OCI-LY7 (cell line): ENCODE measurements at regions not wholly inside any gene's neighbourhood (a gene's known extent, or its start where the extent isn't known, plus 50 kb on each side); places are given as distances from the start of the nearest gene placed in this dataset.
A peak's percentile ranks its signal among the peaks of the same experiment; 100 is the strongest.

ENCODE experiments used
- BruUV-seq: library from RNA; stranded (reverse); fragments of 400-500 nt; replicated peaks from 2 replicates; lab custom pipeline; 2021; lab: Mats Ljungman, UMichigan
- CTCF ChIA-PET: fragments of 300-600 bp; sonication (Branson Sonifier 250); formaldehyde crosslinking; loops from one replicate; lab custom pipeline; 2022; ENCODE audit warnings: antibody characterized with exemption; ENCODE audit not compliant: unreplicated experiment; lab: Charles Lee
- POLR2A ChIA-PET: fragments of 300-600 bp; sonication (Branson Sonifier 250); formaldehyde crosslinking; loops from one replicate; lab custom pipeline; 2022; ENCODE audit warnings: antibody characterized with exemption; lab: Charles Lee
- DNase-seq: peaks from one replicate; pipeline ENCODE4 v3.0.0-alpha.2; 2015; ENCODE audit warnings: low spot score
- H2AFZ ChIP-seq: fragments of 200-600 bp; sonication (generic), shearing (Covaris generic); 2 replicates; pipeline ENCODE4 v1.6.1; 2014; ENCODE audit warnings: mild to moderate bottlenecking, antibody characterized with exemption, low read length, moderate library complexity
- H3K27ac ChIP-seq: fragments of 200-600 bp; sonication (generic); 2 replicates; pipeline ENCODE4 v1.5.1; 2014; ENCODE audit warnings: mixed run types, low read depth, mild to moderate bottlenecking, moderate library complexity, low read length, inconsistent platforms; ENCODE audit not compliant: poor library complexity, severe bottlenecking
- H3K36me3 ChIP-seq: fragments of 200-600 bp; sonication (generic); 2 replicates; pipeline ENCODE4 v1.6.1; 2014; ENCODE audit warnings: mild to moderate bottlenecking, antibody characterized with exemption, low read length, moderate library complexity, mixed read lengths; ENCODE audit not compliant: insufficient read depth
- H3K4me1 ChIP-seq: fragments of 200-600 bp; sonication (generic); 2 replicates; pipeline ENCODE4 v1.5.1; 2014; ENCODE audit warnings: mild to moderate bottlenecking, low read length; ENCODE audit not compliant: insufficient read depth, poor library complexity, severe bottlenecking
- H3K4me2 ChIP-seq: fragments of 200-600 bp; sonication (generic); 2 replicates; pipeline ENCODE4 v1.6.1; 2014; ENCODE audit warnings: mild to moderate bottlenecking, low read length
- H3K4me3 ChIP-seq: fragments of 200-600 bp; sonication (generic); 2 replicates; pipeline ENCODE4 v1.5.1; 2014; ENCODE audit warnings: mild to moderate bottlenecking, low read depth, low read length; ENCODE audit not compliant: poor library complexity, severe bottlenecking
- H3K79me2 ChIP-seq: fragments of 200-600 bp; sonication (generic); 2 replicates; pipeline ENCODE4 v1.6.1; 2016; ENCODE audit warnings: low read depth, mild to moderate bottlenecking, low read length, moderate library complexity, mixed read lengths; ENCODE audit not compliant: insufficient read depth
- H3K9me2 ChIP-seq: fragments of 200-600 bp; sonication (generic); 2 replicates; pipeline ENCODE4 v1.6.1; 2016; ENCODE audit warnings: mild to moderate bottlenecking, low read length, mixed read lengths; ENCODE audit not compliant: insufficient read depth
- H3K9me3 ChIP-seq: fragments of 200-600 bp; sonication (generic); 2 replicates; pipeline ENCODE4 v1.6.1; 2014; ENCODE audit warnings: mild to moderate bottlenecking, mixed run types, low read length, mixed read lengths
- H4K20me1 ChIP-seq: fragments of 200-600 bp; sonication (generic); 2 replicates; pipeline ENCODE4 v1.6.1; 2014; ENCODE audit warnings: mild to moderate bottlenecking, antibody characterized with exemption, low read length, moderate library complexity, mixed read lengths; ENCODE audit not compliant: insufficient read depth
- EZH2phosphoT487 ChIP-seq: fragments of 200-600 bp; sonication (generic); IDR thresholded peaks from 2 replicates; pipeline ENCODE4 v1.6.1; 2018; ENCODE audit warnings: low read depth, borderline replicate concordance, mild to moderate bottlenecking, mixed run types, antibody characterized with exemption, low read length, moderate library complexity, mixed read lengths
- intact Hi-C: fragments of 100-400 bp; cut with micrococcal nuclease; formaldehyde crosslinking; loops from one replicate; pipeline ENCODE4 v1.10.0; 2022; ENCODE audit not compliant: unreplicated experiment
- TF ChIP-seq, protein P1 (sequence below): fragments of 200-600 bp; sonication (generic); conservative IDR thresholded peaks from 2 replicates; pipeline ENCODE4 v1.5.1; 2014; ENCODE audit warnings: mild to moderate bottlenecking, antibody characterized with exemption, low read length, moderate library complexity, mixed read lengths

DNA sequence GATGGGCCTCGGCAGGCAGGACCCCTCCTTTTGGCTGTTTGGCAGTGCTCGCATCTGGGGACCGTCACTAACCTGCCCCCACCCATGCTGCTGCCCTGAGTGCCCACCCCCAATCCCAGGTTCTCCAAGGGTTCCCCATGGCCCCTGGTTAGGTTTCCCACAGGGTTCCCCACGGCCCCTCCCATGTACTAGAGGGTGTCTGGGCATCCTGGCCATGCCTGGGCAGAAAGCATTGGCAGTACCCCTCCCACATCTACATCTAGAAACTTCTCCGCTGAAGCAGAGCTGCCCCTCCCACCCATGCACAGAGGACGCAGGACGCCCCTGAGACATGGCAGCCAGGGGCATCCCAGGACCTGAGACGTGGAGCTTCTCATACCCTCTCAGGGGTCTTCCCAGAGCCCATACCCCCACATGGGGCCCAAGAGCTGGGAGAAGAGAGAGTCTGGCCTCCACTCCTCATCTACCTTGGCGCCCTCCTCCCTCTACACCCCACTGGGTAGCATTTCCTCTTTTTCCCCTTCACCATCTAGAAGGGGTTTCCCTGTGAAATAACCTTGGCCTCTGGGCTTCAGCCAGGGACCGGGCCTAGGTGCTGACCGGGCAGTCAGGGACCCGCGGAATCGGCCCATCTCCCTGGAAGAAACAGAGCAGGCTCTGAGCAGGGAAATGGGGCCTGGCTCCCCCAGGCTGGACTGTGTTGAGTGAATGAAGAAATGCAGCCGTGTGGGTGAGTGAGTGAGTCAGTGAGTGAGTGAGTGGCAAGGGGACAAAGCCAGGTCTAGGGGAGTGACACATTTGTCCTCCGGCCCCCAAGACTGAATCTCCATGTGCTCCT lies 987.3 kb downstream of the BRD1 start:
- POLR2A ChIA-PET = no interaction called here

DNA sequence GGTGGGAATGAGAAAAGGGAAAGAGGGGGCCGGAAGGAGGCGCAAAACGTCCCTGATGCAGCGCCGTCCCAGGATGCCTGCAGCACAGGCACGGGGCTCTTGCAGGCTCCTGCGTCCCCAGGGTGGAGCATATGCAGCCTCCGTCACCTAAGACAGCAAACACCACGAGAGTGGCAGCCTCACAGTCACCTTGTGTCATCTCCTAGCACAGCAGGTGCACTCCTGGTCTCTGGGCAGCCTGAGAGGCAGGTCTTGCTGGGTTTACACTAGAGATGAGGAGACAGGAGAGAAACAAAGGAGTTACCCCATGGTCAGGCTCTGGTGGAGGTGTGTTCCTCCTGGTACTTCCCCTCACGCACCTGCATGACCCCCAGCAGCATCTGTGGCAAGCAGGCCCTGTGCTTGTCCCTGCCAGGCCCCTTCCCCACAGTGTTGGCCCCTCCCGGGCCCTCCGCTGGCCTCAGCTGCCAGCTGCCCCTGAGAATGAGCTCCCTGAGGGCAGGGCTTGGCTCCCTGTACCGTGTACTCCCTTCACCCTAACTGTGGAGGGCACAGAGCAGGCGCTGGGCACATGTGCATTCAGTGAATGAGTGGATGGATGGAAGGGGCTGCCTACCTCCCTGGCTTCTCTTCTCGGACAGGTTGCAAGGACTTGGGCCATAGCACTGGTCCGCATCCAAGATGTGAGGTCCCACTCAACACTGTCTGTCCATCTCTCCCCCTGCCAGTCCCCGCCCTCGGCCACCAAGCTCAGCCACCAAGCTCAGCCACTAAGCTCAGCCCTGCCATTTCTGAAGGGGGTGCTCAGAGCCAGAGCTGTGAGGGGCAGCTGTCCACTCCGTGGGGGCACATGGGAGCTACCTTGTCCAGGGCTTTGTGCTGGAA lies 988.6 kb downstream of the BRD1 start:
- Histone ChIP-seq H3K4me1 (peaks cover 38% of the 10 kb centered on the region), H3K4me3 (no peak overlapping the region), H3K36me3 (no peaks in the 10 kb centered on the region), H4K20me1 (no peaks in the 10 kb centered on the region), H2AFZ (no peak overlapping the region), H3K4me2 (no peak overlapping the region), H3K27ac (no peak overlapping the region), H3K9me3 (0 out of 2 replicates have a peak, but pooled peaks cover under 1% of the 10 kb centered on the region), H3K9me2 (no peaks in the 10 kb centered on the region), H3K79me2 (no peaks in the 10 kb centered on the region)
- DNase-seq = peak; percentile 38
- TF ChIP-seq, protein P1, sequence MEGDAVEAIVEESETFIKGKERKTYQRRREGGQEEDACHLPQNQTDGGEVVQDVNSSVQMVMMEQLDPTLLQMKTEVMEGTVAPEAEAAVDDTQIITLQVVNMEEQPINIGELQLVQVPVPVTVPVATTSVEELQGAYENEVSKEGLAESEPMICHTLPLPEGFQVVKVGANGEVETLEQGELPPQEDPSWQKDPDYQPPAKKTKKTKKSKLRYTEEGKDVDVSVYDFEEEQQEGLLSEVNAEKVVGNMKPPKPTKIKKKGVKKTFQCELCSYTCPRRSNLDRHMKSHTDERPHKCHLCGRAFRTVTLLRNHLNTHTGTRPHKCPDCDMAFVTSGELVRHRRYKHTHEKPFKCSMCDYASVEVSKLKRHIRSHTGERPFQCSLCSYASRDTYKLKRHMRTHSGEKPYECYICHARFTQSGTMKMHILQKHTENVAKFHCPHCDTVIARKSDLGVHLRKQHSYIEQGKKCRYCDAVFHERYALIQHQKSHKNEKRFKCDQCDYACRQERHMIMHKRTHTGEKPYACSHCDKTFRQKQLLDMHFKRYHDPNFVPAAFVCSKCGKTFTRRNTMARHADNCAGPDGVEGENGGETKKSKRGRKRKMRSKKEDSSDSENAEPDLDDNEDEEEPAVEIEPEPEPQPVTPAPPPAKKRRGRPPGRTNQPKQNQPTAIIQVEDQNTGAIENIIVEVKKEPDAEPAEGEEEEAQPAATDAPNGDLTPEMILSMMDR = no peak
- TF ChIP-seq EZH2phosphoT487 = no peak
- ChIA-PET POLR2A (interaction anchor here (0.6 kb wide), 1 partner anchor 40 kb away, joined by 3 read pairs; no protein-coding TSS in a partner anchor), CTCF (no interaction called here)
- intact Hi-C loops = loop anchor here (10.0 kb wide), 1 partner anchor 394 kb away; no protein-coding TSS in a partner anchor
- no TSS peak for BruUV-seq

More for the DNA sequence above, 987.3 kb downstream of the BRD1 start:
- Histone ChIP-seq H3K4me3 (no peak overlapping the region), H4K20me1 (no peaks in the 10 kb centered on the region), H2AFZ (no peak overlapping the region), H3K9me2 (no peaks in the 10 kb centered on the region), H3K9me3 (no peaks in the 10 kb centered on the region), H3K4me2 (no peak overlapping the region), H3K4me1 (peaks cover 26% of the 10 kb centered on the region), H3K27ac (no peak overlapping the region), H3K79me2 (no peaks in the 10 kb centered on the region), H3K36me3 (no peaks in the 10 kb centered on the region)
- CTCF ChIA-PET = no interaction called here
- BruUV-seq = no TSS peak
- intact Hi-C loops = no loop called here
- TF ChIP-seq, protein P1 = no peak
- TF ChIP-seq EZH2phosphoT487 = no peak
- DNase-seq = no peak
